T-helper 2 cell treated with Interferon-gamma antibody and Interleukin-4, amounts not matched to agents 100 ng/mL and 5 ng/mL, for 36 hours (primary cell): ENCODE measurements at regions not wholly inside any gene's neighbourhood (a gene's known extent, or its start where the extent isn't known, plus 50 kb on each side); places are given as distances from the start of the nearest gene placed in this dataset.

Experiments used
- intact Hi-C: fragments of 100-400 bp; cut with micrococcal nuclease; formaldehyde crosslinking; loops from one replicate; pipeline ENCODE4 v1.15.1; 2023

GRCh38 chr5:107218457-107219193 lies 452.1 kb downstream of the EFNA5 start:
- intact Hi-C loops, result no loop called here

GRCh38 chr5:107217721-107218130 lies 453.0 kb downstream of the EFNA5 start:
- intact Hi-C loops, result no loop called here

DNA sequence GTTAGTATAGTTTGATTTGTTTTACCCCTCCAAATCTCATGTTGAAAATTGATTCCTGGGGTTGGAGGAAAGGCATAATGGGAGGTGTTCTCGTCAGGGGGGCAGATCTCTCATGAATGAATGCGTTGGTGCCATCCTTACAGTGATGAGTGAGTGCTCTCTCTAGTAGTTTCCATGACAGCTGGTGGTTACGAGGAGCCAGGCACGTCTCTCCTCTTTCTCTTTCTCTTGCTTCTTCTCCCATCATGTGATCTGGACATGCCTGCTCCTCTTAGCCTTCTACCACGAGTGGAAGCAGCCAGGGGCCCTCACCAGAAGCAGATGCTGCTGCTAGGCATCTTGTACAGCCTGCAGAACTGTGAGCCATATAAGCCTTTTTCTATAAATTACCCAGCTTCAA lies 454.1 kb downstream of the EFNA5 start:
- intact Hi-C loops, result no loop called here

- intact Hi-C loops, result no loop called here
These were observed 455.1 kb downstream of the EFNA5 start for GRCh38 chr5:107215611-107216010.

DNA sequence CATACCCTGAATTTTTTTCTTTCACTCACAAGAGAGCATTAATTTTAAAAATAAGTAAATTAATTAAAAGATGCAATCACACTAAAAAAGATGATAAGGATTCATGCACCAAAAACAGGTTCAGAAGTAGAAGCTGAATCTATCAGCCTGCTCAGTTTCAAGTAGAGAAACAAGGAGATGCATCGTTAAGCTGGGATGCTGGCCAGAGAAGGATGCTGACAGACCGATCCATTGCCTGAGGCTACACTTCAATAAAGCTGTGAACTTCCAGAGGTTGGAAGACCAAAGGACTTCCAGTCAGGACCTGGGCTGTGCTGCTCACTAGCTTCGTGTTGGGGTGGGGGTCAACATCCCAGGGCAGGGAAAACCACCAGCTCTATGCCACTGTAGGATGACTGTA lies 457.7 kb downstream of the EFNA5 start:
- intact Hi-C loops, result no loop called here

DNA sequence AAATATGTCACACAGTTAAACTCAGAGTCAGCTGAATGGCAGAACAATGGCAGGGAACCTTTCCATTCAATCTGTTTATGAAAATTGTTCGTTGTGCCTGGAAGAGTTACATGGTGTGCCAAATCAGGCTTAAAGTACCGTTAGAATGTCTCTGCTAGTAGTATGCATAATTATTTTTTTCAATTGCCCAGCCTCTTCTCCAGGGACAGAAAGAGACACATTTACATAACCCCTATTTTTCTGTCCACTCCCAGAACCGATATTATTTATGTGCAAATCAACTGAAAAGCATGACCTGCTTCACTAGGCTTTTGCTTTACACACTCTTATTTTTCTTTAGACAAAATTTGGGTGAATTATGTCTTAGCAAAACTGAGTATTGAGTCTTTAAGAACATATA lies 459.1 kb downstream of the EFNA5 start:
- intact Hi-C loops, result no loop called here

DNA sequence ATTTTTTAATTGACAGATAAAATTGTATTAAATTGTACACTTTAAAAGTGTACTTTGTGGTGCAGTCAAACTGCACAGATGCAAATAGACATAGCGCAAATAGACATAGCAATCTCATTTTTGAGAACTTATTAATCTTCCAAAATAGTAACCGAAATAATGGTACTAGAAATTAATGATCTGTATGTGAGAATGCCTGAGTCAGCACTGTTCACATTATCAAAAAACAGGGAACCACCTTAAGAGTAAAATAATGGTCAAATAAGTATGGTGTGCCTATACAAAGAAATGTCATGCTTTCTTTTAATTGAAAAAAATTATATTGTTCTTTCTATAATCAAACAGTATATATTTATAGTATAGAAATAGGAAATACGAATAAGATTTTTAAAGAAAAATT lies 461.9 kb downstream of the EFNA5 start:
- intact Hi-C loops, result loop anchor here (5.0 kb wide), 1 partner anchor 1502 kb away; no protein-coding TSS in a partner anchor

- intact Hi-C loops, result no loop called here
These were observed 466.3 kb downstream of the EFNA5 start for GRCh38 chr5:107204413-107204812.

DNA sequence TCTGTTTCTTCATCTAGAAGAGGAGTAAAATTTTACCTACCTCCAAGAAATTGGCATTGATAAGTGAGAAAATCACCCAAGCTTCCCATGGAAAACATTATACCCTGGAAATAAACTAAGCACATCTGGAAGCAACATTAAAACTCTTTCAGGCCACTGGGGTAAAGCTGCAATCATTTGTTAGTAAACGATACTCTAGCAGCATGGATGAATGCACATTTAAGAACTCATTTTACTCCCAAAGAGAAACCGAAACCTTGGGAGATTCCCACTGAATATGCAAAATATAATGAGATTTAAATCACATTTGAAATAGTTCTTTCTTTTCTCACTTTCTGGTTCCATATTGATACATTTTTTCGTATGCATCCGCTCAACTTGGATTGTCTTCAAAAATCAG lies 467.5 kb downstream of the EFNA5 start:
- intact Hi-C loops, result no loop called here

DNA sequence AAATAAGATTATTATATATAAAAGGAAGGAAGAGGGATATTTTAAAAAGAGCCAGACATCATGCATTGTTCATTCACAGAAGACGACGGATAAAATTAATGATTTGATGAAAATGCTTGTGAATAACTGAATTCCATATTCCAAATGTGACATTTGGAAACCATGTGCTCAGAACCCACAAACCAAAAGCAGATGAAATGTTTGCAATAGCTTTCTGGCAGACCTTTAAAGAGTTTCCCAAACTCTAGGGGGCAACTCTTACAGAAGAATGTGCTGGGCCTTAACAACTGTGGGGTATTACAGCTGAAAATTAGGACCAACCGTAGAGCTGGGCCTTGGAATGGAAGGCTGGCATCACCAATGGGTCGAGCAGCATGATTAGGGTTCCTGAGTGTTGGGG lies 471.0 kb downstream of the EFNA5 start:
- intact Hi-C loops, result no loop called here

DNA sequence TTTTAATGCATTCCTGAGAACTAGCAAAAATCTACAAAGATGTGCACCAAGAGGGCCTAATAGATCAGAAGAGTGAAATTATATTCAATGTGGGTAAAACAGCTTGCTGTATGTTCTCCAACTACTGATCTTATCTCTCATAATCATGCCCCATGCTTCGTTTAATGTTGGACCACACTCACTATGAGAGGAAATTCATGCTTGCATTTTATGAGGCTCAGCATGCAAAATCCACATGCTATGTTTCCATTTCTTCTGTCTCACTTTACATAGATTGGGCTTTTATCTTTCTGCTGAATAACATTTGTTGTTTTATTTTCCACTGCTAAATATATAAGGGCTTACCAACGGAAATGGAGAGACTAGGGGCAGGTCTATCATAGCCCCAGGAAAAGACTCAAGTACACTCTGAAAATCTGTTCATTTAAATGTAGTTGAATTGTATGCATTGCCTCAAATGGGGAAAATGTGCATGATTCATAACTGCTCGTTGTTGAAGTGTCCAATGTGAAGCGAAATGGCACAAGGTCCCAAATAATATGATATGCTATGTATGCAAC lies 474.2 kb downstream of the EFNA5 start:
- intact Hi-C loops, result no loop called here

GRCh38 chr5:107195890-107196395 lies 474.8 kb downstream of the EFNA5 start:
- intact Hi-C loops, result no loop called here

- intact Hi-C loops, result no loop called here
These were observed 485.9 kb downstream of the EFNA5 start for GRCh38 chr5:107184871-107185270.

DNA sequence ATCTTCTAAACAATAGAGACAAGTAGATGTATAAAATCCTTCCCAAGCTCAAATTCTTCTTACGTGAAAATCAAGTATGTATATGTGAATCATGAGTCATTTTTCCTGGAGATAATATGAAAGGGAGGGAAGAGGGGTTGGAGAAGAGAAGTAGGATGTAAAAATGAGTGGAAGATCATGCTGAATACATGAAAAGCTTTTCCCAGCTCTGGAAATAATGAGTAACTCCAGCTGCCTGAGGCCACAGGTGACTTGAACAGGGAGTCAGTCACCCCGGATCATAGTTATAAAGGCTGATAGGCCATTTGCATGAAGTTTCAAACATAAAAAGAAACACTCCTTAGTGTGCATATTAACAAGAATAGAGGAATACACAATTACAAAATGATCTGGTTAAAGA lies 486.7 kb downstream of the EFNA5 start:
- intact Hi-C loops, result no loop called here

GRCh38 chr5:107170620-107171019 lies 500.1 kb downstream of the EFNA5 start:
- intact Hi-C loops, result no loop called here

- intact Hi-C loops, result no loop called here
These were observed 500.9 kb downstream of the EFNA5 start for GRCh38 chr5:107169867-107170266.

GRCh38 chr5:107168848-107169752 lies 501.6 kb downstream of the EFNA5 start:
- intact Hi-C loops, result no loop called here

DNA sequence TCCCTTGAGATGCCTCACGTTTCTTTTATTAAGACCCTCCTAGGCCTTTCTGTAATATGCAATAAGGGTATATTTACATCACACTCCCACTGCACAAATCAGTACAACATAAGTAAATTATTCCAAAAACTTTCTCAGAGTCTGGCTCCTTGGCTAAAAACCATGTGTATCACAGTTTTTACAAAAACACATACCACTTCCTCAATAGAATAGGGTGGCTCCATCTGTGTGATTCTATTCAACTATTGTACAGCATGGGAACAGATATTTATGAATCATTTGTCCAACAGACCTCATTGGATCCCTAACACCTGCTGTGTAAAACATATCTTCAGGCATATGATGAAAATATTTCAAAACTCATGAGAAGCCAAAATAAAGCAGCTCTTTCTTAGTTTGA lies 502.7 kb downstream of the EFNA5 start:
- intact Hi-C loops, result no loop called here

DNA sequence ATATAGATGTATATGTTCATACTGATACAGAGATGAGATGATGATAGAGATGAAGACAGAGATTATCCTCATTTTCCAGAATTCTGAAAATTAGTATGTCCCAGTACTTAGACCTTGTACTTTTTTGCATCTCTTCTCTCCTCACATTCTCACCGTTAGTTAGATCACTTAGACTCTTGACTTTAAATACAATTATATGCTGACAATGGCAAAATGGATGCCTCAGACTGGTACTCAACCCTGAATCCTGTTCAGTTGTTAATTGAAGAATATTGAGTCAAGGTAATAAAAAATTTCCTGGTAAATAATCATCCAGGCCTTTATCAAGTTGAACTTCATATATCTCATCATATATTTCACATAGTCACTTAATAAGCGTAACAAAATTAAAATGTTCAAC lies 505.4 kb downstream of the EFNA5 start:
- intact Hi-C loops, result no loop called here

DNA sequence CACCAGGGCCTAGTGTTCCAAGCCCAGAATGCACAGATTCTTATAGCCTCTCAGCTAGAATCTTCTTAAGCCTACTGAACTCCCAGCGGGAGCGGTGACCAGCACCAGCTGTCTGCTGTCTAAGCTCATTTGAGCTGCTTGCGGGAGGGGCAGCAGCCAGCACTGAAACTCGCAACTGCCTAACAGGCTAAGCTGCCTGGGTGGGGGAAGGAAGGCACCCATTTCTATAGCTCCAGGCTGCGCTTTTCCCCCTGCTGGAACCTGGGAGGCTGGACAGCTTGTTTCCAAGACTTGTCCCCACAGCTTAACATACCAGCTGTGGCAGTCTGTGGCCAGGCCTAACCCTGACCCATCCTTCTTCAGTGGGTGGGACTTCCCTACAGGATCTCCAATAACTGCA lies 512.9 kb downstream of the EFNA5 start:
- intact Hi-C loops, result no loop called here

GRCh38 chr5:107155707-107156106 lies 515.0 kb downstream of the EFNA5 start:
- intact Hi-C loops, result no loop called here

DNA sequence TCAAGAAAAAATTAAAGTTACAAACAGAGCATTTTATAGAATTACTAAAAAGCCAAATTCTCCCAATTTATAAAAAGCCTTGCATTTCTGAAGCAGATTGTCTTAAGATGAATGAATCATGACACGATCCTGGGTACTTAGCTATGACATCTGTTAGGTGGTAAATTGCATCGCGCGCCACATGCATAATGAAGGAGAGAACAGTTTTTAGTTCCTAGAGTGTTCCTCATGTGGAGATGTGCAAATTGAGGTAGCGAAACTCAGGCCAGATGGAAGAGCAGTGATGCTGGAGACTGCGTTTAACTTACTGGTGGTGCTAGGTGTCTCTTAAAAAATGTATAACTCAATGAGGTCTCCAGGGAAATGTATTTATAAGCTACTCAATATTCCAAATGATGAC lies 516.1 kb downstream of the EFNA5 start:
- intact Hi-C loops, result no loop called here
